Raji (cell line): ENCODE measurements at regions not wholly inside any gene's neighbourhood (a gene's known extent, or its start where the extent isn't known, plus 50 kb on each side); places are given as distances from the start of the nearest gene placed in this dataset.

Experiments
- POLR2A ChIP-seq: IDR thresholded peaks from 2 replicates; pipeline ENCODE4 v1.6.1; 2011; ENCODE audit warnings: low read depth, low read length, control low read depth; ENCODE audit not compliant: insufficient read depth

- TF ChIP-seq POLR2A: no peak
Observed at GRCh38 chr11:45477588-45477987, 187.8 kb downstream of the CHST1 start.

GRCh38 chr11:45476126-45476525 lies 189.3 kb downstream of the CHST1 start:
- TF ChIP-seq POLR2A: no peak

GRCh38 chr11:45475173-45475572 lies 189.0 kb upstream of the SYT13 start:
- no peak for TF ChIP-seq POLR2A

- no peak for TF ChIP-seq POLR2A
Observed at GRCh38 chr11:45473341-45473895, 187.3 kb upstream of the SYT13 start.

- no peak for TF ChIP-seq POLR2A
Observed at GRCh38 chr11:45472716-45473317, 186.7 kb upstream of the SYT13 start.

- no peak for TF ChIP-seq POLR2A
Observed at GRCh38 chr11:45471266-45471665, 185.1 kb upstream of the SYT13 start.

GRCh38 chr11:45470794-45471167 lies 184.6 kb upstream of the SYT13 start:
- no peak for TF ChIP-seq POLR2A

GRCh38 chr11:45470151-45470793 lies 184.1 kb upstream of the SYT13 start:
- no peak for TF ChIP-seq POLR2A

- TF ChIP-seq POLR2A: no peak
Observed at GRCh38 chr11:45468267-45468856, 182.2 kb upstream of the SYT13 start.

GRCh38 chr11:45463541-45463940 lies 177.4 kb upstream of the SYT13 start:
- no peak for TF ChIP-seq POLR2A

GRCh38 chr11:45461514-45461913 lies 175.4 kb upstream of the SYT13 start:
- no peak for TF ChIP-seq POLR2A

GRCh38 chr11:45459491-45459890 lies 173.3 kb upstream of the SYT13 start:
- TF ChIP-seq POLR2A: no peak

- TF ChIP-seq POLR2A: no peak
Observed at GRCh38 chr11:45458269-45458668, 172.1 kb upstream of the SYT13 start.

GRCh38 chr11:45457649-45458048 lies 171.5 kb upstream of the SYT13 start:
- no peak for TF ChIP-seq POLR2A

GRCh38 chr11:45456686-45457085 lies 170.5 kb upstream of the SYT13 start:
- TF ChIP-seq POLR2A: no peak

- no peak for TF ChIP-seq POLR2A
Observed at GRCh38 chr11:45455536-45455935, 169.4 kb upstream of the SYT13 start.

GRCh38 chr11:45454917-45455401 lies 168.8 kb upstream of the SYT13 start:
- TF ChIP-seq POLR2A: no peak

- TF ChIP-seq POLR2A: no peak
Observed at GRCh38 chr11:45453721-45454120, 167.6 kb upstream of the SYT13 start.
